Calu3 (cell line): ENCODE measurements at regions not wholly inside any gene's neighbourhood (a gene's known extent, or its start where the extent isn't known, plus 50 kb on each side); places are given as distances from the start of the nearest gene placed in this dataset.

Experiments used
- BruUV-seq: library from RNA; stranded (reverse); fragments of 400-500 nt; replicated peaks from 2 replicates; lab custom pipeline; 2021; lab: Mats Ljungman, UMichigan
- CTCF ChIA-PET: fragments of 300-600 bp; sonication (Branson Sonifier 250); formaldehyde crosslinking; loops from one replicate; lab custom pipeline; 2022; ENCODE audit warnings: antibody characterized with exemption; lab: Charles Lee
- DNase-seq: peaks from one replicate; pipeline ENCODE4 v3.0.0; 2022
- H3K27ac Mint-ChIP-seq: one replicate; pipeline ENCODE4 v1.8.0; 2022; ENCODE audit warnings: mixed read lengths; ENCODE audit not compliant: unreplicated experiment
- H3K27me3 Mint-ChIP-seq: one replicate; pipeline ENCODE4 v1.8.0; 2022; ENCODE audit warnings: mixed read lengths; ENCODE audit not compliant: unreplicated experiment
- H3K36me3 Mint-ChIP-seq: one replicate; pipeline ENCODE4 v1.8.0; 2022; ENCODE audit warnings: mild to moderate bottlenecking, moderate library complexity, mixed read lengths; ENCODE audit not compliant: insufficient read depth, unreplicated experiment
- H3K4me1 Mint-ChIP-seq: one replicate; pipeline ENCODE4 v1.8.0; 2022; ENCODE audit warnings: mild to moderate bottlenecking, low read depth, mixed read lengths; ENCODE audit not compliant: unreplicated experiment
- H3K4me3 Mint-ChIP-seq: one replicate; pipeline ENCODE4 v1.8.0; 2022; ENCODE audit warnings: mild to moderate bottlenecking, low read depth, moderate library complexity, mixed read lengths; ENCODE audit not compliant: unreplicated experiment
- H3K9me3 Mint-ChIP-seq: one replicate; pipeline ENCODE4 v1.8.0; 2022; ENCODE audit warnings: low read depth, mixed read lengths; ENCODE audit not compliant: unreplicated experiment
- CTCF ChIP-seq: fragments of 200-600 bp; IDR thresholded peaks from one replicate; pipeline ENCODE4 v1.8.0; 2022; ENCODE audit warnings: antibody characterized with exemption; ENCODE audit not compliant: unreplicated experiment
- intact Hi-C: fragments of 100-400 bp; cut with micrococcal nuclease; formaldehyde crosslinking; loops from one replicate; pipeline ENCODE4 v1.10.0; 2022; ENCODE audit not compliant: unreplicated experiment

- H3K4me1 Mint-ChIP-seq: no peaks in the 10 kb centered on the region
These were observed 256.4 kb upstream of the TCF4 start for GRCh38 chr18:55844382-55844781.

GRCh38 chr18:55841314-55841713, 253.3 kb upstream of the TCF4 start:
- Mint-ChIP-seq H3K27me3 (no peaks in the 10 kb centered on the region), H3K4me1 (no peaks in the 10 kb centered on the region), H3K4me3 (no peak overlapping the region), H3K36me3 (no peaks in the 10 kb centered on the region), H3K9me3 (peaks cover 21% of the 10 kb centered on the region), H3K27ac (no peak overlapping the region)
- DNase-seq: no peak
- intact Hi-C loops: no loop called here
- CTCF ChIA-PET: no interaction called here
- BruUV-seq: no TSS peak
- TF ChIP-seq CTCF: no peak

More at GRCh38 chr18:55844382-55844781, 256.4 kb upstream of the TCF4 start:
- Mint-ChIP-seq H3K27me3 (no peaks in the 10 kb centered on the region), H3K4me3 (no peak overlapping the region), H3K36me3 (no peaks in the 10 kb centered on the region), H3K27ac (no peak overlapping the region), H3K9me3 (peaks cover 10% of the 10 kb centered on the region)
- CTCF ChIA-PET: no interaction called here
- no TSS peak for BruUV-seq
- intact Hi-C loops: no loop called here
- DNase-seq: no peak
- TF ChIP-seq CTCF: no peak

- Mint-ChIP-seq H3K4me1 (no peaks in the 10 kb centered on the region), H3K9me3 (peaks cover 21% of the 10 kb centered on the region), H3K27ac (no peak overlapping the region), H3K4me3 (no peak overlapping the region), H3K27me3 (no peaks in the 10 kb centered on the region), H3K36me3 (no peaks in the 10 kb centered on the region)
- BruUV-seq: no TSS peak
- TF ChIP-seq CTCF: no peak
- CTCF ChIA-PET: no interaction called here
- no peak for DNase-seq
- intact Hi-C loops: no loop called here
These were observed 252.7 kb upstream of the TCF4 start for GRCh38 chr18:55840601-55841170.

- TF ChIP-seq CTCF: no peak
- Mint-ChIP-seq H3K4me1 (no peaks in the 10 kb centered on the region), H3K9me3 (peaks cover 24% of the 10 kb centered on the region), H3K27me3 (no peaks in the 10 kb centered on the region), H3K4me3 (no peak overlapping the region), H3K36me3 (no peaks in the 10 kb centered on the region), H3K27ac (no peak overlapping the region)
- DNase-seq: no peak
- BruUV-seq: no TSS peak
- intact Hi-C loops: no loop called here
- CTCF ChIA-PET: no interaction called here
These were observed 251.4 kb upstream of the TCF4 start for GRCh38 chr18:55839343-55839742.
